ENCODE measurements at regions not wholly inside any gene's neighbourhood (a gene's known extent, or its start where the extent isn't known, plus 50 kb on each side); places are given as distances from the start of the nearest gene placed in this dataset.
"Not testable (repeated sequence)": the region's sequence is repeated elsewhere in the genome, so short reads cannot be mapped to it uniquely, and the experiment has no call there.

DNA sequence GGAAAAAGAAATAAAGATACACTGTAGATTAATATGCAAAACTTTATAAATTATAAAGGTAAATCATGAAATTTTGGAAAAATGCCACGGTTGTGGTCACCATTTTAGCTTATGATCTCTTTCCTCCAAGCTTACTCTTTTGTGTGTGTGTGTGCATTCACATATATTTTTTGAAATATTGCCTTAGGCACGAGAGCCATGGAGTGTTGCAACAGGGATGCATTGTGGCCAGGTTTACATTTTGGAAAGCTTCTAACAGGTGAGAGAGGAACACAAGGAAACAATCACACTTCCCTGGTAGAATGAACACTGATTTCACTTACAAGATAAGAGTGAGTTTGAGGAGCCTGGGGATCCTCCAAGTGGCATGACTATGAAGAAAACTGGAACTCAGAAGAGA is 214.5 kb upstream of the TENT5A start:
- DNase-seq (ENCODE audit: low spot score) = no peak

DNA sequence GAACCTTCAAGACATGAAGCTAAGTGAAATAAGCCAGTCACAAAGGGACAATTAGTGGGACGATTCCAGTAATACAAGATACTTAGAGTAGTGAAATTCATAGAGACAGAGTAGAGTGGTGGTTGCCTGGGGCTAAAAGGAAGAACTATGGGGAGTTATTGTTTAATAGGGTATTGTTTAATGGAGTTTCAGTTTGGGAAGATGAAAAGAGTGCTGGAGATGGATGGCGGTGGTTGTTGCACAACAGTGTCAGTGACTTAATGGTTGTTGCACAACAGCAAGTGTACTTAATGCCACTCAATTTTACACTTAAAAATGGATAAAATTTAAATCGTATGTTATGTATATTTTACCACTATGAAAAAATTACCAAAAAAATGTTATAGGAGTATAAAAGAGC is 209.7 kb upstream of the TENT5A start:
- no peak for DNase-seq (ENCODE audit: low spot score)

DNA sequence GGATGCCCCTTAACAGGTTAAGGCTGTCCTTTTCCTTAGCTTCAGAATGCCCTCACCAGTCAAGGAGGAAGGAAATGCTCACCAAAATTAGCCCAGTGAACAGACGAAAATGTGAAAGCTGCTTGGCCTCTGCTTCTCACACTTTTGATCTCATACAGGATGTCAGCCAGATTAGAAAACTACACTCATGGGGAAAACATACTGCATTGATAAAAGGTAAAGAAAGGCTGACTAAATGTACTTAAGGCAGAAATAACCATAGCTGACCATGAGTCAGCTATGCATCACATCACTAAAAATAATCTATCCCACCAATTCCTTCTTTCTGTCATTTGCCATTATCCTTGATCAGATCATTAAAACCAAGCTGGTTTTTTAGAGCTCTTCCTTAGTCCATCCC is 198.4 kb upstream of the TENT5A start:
- no peak for DNase-seq (ENCODE audit: low spot score)

DNA sequence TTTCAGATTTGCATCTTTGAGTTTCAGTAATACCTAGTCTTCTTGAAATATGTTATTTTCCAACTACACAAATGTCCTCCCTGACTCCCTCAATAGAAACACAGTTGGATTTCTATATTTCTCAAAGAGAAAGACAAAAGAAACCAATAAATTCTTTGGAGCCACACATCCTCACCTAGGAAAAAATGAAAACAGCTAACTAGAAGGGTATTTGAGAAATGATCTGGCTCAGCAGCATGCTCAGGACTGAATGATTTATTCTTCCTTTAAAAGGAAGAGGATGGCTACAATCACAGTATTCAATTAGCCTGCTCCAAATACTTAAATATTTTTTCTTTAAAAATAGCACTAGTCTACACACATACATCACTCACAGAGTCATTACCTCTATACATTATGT is 196.4 kb upstream of the TENT5A start:
- DNase-seq (ENCODE audit: low spot score) = no peak

DNA sequence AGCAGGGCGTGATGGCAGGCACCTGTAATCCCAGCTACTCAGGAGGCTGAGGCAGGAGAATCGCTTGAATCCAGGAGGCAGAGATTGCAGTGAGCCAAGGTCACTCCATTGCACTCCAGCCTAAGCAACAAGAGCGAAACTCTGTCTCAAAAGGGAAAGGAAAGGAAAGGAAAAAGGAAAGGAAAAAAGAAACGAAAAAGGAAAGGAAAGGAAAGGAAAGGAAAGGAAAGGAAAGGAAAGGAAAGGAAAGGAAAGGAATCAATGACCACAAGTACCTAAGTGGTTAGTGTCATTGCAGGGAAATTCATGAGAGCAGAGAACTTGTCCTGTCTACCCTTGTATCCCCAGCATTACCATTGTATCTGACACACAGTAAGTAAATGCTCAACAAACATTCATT is 195.7 kb upstream of the TENT5A start:
- not testable (repeated sequence) for DNase-seq (ENCODE audit: low spot score)

DNA sequence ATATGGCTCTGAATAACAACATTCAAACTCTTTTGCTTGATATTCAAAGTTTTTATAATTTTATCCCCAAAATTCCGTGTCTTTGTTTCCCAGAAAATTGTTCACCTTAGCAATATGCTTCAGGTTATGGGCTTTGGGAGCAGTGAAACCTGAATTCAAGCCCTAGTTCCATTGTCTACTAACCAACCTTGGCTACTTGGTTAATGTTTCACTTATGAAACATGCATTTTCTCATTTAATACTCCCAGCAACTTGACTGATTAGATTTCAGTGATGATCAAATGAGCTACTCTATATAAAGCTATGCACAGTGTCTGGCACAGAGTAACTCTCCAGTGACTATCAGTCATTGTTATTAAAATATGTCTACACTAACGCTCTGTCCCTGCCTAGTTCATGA is 192.2 kb upstream of the TENT5A start:
- DNase-seq (ENCODE audit: low spot score) = no peak

DNA sequence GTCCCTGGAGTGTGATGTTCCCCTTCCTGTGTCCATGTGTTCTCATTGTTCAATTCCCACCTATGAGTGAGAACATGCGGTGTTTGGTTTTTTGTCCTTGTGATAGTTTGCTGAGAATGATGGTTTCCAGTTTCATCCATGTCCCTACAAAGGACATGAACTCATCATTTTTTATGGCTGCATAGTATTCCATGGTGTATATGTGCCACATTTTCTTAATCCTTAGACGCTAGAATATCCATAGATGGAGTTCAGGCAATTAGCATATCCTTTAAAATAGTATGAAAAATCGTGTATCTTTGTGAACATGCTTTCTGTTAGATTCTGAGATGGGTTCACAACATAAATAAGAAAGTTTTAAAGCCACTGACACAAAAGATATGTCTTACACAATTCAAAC is 190.4 kb upstream of the TENT5A start:
- DNase-seq (ENCODE audit: low spot score) = not testable (repeated sequence)

DNA sequence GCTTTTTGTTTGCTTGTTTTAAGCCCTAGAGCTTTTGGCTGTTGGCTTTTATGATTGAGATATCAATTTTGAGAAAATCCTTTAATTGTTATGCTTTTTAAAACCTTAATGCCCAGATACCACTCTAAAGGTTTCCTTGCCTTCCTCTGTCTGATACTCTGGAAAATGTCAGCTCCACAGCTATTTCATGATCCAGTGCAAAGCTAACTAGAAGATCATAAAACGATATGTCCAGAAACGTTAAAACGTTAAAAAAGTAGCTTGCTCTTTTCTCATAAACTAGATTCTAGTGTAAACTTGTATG is 189.5 kb upstream of the TENT5A start:
- no peak for DNase-seq (ENCODE audit: low spot score)

DNA sequence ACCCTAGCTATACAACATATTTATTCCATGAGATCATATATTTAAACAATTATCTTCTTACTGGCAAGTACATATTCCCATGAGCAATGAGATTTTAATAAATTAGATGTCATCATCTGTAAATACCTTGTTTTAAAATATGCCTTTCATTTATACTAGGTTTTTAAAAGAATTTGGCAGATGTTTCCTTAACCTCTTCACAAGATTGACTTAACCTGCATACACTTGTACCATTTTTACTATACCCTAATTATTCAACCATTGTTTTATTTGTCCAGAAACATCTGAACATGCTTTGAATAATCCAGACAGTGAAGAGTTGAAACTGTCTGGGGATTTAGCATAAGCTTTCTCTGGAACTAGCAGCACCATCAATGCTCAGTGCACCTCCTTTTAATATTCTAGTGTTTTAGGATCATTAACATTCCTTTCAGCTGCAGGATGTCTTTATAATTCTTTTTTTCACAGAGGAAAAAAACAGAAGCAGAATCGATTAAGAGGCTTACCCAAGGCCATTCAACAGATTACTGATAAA is 188.0 kb upstream of the TENT5A start:
- no peak for DNase-seq (ENCODE audit: low spot score)

DNA sequence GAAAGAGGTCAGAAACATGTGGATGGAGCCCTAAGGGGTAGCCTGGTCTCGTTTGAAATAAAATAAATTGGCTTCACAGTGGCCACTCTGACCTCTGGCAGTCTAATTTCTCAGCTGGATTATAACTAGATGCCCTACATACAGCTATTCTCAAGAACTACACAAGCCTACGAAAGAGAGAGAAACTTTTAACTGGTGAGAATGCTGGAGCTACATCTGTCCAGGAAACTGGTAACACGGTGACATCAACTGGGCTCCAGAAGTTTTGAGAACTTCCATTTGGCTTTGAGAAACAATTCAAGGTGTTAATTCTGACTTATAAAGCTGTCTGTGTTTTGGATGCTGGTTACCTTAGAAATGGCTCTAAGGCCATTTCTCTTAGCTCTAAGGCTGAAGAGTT is 187.3 kb upstream of the TENT5A start:
- DNase-seq (ENCODE audit: low spot score) = no peak

DNA sequence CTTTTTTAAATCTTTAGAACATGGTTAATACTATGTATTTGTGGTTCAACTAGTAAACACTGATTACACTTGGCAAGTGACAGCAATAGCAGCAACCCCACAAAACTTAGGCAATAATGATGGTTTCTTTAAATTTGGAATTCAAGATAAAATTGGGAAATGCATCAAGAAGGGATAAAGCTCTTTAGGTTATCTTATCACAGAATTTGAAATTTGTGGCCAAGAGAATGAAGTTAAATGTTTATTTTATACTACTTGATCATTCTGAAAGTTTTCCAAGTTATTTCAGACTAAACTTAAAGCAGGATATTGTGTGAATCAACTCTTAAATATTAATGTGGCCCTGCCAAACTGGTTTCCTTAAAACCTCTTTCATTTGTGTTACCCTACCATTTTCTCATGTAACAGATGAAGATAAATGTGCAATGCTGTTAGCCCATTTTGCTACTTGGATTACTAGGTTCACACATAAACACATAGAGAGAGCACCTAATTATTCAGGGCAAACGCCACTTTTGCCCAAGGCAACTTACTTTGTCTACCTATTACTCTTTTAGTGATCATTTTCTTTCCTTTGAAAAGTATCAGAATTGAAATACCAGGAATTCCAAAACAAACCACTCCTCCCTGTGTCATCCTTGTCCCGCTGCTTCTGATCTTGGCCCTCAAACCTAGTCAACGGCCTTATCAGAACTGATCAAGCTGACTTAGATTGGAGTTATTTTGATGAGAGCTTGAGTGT is 186.7 kb upstream of the TENT5A start:
- DNase-seq (ENCODE audit: low spot score) = no peak

DNA sequence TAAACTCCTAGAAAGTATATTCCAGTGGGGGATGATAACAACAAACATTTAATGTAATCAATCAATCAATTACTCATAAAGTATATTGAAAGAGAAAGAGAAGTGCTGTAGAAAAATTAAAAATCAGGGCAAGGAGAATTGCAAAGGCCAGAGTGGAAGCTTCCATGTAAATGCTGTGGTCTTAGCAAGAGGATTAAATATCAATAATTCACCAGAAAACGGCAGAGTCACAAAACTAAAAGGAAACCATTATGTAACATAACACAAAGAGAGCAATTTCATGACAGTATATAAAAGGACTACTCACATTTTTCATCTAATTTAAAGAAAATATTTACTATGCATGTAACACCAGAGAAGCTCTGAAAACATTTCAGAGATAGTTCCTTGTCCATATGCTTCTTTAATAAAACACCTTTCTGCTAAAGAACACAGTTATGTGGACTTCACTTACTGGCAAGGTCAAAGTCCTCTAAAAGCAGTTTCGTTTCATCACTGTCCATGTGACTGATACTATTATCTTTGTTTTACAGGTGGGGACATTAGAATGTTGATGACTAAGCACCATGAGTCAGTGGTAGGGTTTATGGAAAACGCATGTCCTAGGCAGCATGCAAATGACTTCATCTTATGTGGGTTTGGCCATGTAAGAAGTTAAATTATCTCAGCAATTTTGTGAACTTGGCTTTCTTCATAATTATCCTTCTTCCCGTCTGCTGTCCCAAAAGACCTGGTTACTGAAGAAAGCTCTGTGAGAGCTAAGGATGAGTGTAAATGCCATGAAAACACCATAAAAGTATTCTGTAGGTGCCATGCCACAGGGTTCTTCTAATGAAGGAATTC is 185.8 kb upstream of the TENT5A start:
- DNase-seq (ENCODE audit: low spot score) = no peak

DNA sequence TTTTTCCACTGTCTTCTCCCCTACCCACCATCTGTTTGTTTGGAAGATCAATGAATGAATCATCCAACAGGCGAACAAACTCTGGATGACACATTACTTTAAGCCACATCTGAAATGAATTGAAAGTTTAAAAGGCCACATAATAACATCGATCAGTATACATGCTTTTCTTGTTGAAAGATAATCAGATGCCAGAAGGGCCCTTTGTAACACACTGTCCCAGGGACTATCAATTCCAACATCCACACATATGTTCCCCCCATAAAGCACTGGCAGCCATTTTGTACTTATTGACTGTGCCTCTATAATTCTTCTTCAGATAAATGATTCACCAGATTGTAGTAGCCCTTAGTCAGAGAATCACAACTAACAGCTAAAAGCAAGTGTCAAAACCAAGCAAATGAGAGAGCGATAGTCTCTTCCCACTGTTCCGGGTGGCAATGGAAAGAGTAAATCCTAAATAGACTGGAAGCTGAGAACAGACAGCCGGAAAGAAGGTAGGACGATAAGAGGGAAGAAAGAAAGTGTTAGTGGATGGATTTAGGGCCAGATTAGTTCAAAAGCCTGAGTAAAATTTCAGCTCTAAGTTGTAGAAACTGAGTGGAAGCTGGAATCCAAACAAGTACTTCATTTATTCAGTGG is 184.9 kb upstream of the TENT5A start:
- DNase-seq (ENCODE audit: low spot score) = no peak

DNA sequence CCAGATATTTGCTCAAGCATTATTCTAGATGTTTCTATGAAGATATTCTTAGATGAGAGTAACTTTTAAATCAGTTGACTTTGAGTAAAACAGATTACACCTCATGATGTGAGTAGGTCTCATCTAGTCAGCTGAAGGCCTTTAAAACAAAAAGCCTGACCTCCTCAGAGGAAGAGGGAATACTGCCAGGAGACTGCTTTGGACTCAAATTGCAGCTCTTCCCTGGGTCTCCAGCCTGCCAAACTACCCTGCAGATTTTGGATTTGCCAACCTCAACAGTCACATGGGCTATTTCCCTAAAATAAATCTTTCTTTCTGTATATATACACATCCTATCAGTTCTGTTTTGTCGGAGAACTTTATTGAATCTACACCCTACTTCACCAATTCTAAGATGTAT is 182.5 kb upstream of the TENT5A start:
- DNase-seq (ENCODE audit: low spot score) = no peak

DNA sequence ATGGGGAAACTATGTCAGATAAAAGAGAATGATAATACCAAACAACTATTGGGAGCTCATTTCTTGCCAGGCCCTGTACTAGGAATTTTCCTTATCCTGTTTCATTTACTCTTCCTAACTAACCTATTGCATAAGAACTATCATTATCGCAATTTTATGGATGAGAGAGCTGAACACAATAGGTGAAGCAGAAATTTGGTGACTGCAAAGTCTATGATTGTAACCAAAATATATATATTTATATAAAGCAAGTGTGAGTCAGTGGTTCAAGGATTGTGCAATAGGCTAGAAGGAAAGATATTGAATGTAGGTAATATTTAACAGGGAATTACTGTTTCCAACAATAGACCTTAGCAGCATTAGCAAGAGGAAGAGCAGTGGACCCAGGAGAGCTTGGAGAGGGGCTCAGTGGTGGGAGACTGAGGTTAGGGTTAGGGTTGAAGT is 181.1 kb upstream of the TENT5A start:
- no peak for DNase-seq (ENCODE audit: low spot score)

DNA sequence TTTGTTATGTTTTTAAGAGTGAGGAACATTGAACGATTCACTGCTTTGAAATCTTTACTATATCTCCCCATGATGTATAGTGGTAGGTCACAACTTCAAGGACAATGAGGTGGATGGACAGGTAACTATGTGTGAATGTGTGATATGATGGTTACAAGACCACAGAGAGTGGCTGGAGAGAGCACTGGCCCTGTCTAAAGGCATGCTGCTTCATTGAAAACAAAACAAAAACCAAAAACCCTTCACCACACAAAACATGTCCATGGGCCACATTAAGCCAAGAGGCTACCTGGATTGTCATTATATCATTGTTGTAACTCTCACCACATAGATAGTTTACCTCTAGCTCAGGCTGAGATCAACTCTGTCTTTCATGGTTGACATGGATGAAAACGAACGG is 180.6 kb upstream of the TENT5A start:
- no peak for DNase-seq (ENCODE audit: low spot score)

DNA sequence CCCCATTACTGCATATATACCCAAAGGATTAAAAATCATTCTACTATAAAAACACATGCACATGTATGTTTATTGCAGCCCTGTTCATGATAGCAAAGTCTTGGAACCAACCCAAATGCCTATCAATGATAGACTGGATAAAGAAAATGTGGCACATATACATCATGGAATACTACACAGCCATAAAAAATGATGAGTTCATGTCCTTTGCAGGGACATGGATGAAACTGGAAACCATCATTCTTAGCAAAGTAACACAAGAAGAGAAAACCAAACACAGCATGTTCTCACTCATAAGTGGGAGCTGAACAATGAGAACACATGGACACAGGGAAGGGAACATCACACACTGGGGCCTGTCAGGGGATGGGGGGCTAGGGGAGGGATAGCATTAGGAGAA is 180.0 kb upstream of the TENT5A start:
- DNase-seq (ENCODE audit: low spot score) = not testable (repeated sequence)

DNA sequence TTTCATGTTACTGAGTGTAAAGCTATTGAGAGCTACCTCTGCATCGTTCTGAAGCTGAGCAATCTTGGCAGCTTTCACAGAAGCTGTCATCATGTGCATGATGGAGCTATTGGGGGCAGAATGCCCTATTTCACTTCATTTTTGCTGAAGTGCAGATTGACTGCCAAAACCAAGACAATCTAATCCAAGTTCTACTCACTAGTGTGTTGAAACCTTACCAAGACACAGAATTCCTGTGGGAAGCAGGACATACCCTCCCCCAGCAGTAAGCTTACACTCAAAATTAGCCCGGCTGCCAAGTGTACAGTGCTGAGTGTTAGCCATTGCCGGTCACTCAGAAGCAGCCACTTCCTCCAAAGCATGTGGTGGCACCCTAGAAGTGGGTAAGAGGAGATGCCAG is 177.3 kb upstream of the TENT5A start:
- peak; percentile 2 for DNase-seq (ENCODE audit: low spot score)

DNA sequence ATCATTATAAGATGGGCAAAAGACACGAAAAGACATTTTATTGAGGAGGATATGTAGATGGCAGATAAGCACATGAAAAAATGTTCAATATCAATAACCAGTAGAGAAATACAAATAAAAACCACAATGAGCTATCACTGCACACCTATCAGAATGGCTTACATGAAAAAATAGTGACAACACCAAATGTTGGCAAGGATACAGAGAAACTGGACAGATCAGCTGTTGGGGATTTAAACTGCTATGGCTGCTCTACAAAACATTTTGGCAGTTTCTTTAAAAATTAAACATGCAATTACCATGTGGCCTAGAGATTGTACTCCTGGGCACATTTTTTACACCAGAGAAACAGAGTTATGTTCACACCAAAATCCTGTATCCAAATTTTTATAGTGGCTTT is 172.7 kb upstream of the TENT5A start:
- DNase-seq (ENCODE audit: low spot score) = no peak

DNA sequence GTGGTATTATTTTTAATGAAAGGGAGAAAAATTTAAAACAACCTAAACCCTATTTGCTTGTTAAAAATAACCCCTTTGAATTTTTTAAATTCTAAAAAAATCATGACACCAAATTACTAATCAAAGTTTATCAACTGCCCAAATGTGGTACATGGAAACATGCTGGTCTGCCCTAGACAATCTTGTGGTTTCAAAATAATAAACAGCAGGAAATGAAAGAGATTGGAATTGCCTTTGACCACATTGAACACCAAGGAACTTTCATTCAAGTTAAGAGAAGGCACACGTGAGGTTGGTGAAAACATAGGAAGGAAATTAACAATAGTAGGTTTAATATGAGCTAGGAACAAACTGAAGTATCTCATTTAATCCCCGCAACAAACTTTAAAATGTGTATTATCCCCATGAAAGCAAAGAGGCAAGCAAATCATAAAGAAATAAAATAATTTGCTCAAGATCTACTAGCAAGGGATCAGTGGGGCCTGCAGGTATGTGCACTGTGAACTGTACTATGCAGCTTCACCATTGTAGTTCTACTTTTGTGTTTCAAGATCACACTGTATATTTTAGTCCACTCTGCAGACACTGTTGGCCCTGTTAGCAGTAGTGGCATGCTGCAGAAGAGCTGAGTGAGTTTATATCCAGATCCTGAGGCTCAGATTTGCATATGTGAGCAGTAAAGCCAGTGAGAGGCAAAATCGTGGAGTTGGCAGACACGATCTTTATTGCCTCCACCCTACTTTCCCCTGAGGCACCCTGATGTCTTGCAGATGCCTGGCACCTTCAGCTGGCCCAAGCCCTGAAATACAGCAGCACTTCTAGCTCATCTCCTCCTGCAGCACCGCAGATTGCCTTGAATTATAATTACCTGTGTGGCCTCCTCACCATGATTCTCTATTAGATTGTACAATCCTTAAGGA is 157.8 kb upstream of the TENT5A start:
- DNase-seq (ENCODE audit: low spot score) = no peak

DNA sequence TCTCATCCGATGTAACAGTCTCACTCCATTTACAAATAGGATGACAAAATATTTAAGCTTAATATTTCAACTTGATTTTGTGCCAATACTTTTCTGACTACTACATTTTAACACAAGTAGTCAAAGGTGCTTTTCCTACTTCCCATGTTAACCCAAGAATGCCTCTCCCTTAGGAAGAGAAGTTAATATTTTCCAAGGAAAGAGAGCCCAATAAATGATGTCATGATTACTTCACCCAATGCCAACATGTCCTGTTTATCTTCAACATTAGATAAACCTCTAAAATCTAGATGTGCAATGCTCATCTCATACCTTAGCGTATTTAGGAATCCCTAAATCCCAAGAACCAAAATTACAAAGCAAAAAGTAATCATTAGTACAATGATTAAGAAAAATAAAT is 156.7 kb upstream of the TENT5A start:
- DNase-seq (ENCODE audit: low spot score) = no peak

DNA sequence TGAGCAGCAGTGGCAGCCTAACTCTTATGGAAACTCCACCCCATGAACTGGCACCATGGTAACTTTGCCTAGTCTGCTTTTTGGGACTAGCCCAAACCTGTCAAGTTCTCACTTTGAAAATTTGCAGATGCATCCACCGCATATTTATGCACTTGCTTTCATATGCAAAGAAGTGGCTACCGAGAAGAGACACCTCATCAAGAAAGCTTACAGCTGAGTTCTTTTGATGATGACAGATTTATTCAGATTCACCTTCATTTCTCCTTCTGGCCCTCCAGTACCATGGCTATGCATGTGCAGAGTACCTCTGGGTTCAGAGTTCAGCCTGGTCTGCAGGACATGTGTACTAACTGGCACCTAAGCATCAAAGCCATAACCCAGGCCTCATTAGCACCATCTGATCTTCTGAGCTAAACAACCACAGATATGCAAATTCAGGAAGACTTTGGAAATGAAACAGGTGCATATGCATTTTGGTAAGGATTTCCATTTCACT is 154.3 kb upstream of the TENT5A start:
- DNase-seq (ENCODE audit: low spot score) = no peak

All from putamen (tissue), 1 donor.